A172 (cell line): ENCODE measurements at regions not wholly inside any gene's neighbourhood (a gene's known extent, or its start where the extent isn't known, plus 50 kb on each side); places are given as distances from the start of the nearest gene placed in this dataset.
"Not testable (repeated sequence)": the region's sequence is repeated elsewhere in the genome, so short reads cannot be mapped to it uniquely, and the experiment has no call there.

Experiments
- DNase-seq: peaks from one replicate; pipeline ENCODE4 v3.0.0-alpha.2; 2015; ENCODE audit warnings: low spot score

DNA sequence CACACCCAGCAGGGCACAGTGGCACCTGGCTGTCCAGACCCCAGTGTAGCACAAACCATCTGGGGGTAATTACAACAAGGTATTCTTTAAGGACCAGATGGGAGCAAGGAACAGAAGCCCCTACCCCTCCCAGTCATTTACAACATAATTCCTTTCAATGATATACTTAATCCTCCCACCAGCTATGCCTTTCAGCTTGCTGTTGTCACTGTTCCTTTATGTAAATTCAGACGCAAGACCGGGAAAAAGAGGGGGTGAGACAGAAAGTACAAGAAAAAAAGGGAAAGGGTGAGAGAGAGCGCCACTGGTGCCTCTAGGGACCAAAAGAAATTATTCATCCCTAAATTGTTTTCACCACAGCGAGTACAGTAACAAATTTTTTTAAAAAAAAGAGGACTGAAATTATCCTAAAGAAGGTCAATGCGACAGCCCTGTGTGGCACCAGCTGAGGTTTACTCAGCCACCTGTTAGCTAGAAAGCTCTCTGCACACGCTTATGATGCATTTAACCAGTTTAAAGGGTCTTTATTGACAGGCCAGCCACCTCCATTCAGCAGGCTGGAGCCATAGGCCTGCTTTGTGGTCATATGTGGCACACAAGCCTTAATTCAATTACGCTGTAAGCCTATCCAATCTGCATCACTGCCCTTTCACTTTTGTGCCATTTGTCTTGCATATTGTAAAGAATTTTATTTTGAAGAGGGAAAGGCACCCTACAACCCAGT, 210.2 kb upstream of the ISL1 start:
- no peak for DNase-seq

- DNase-seq, result no peak
These were observed 201.9 kb upstream of the ISL1 start for GRCh38 chr5:51181208-51181894.

DNA sequence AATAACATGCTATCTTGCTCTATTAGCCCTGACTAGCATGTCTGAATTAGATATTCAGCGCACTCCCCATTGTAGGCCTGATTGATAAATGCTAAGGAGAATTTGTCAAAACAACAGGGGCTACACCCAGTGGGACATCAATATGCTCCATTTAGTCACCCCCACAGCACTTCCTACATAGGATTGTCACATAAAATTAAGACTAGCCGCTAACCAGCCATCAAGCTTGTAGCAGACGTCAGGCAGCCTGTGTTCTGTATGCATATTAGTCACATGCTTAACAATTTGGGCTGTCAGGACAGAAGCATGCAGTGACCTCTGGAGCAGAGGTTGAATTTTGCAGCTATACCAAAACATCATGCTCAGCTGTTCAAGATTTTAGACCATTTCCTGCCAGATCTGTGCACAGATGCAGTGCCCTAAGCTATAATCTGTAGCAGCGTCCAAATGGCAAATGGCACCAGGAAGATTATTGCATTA, 197.4 kb upstream of the ISL1 start:
- DNase-seq, result no peak

DNA sequence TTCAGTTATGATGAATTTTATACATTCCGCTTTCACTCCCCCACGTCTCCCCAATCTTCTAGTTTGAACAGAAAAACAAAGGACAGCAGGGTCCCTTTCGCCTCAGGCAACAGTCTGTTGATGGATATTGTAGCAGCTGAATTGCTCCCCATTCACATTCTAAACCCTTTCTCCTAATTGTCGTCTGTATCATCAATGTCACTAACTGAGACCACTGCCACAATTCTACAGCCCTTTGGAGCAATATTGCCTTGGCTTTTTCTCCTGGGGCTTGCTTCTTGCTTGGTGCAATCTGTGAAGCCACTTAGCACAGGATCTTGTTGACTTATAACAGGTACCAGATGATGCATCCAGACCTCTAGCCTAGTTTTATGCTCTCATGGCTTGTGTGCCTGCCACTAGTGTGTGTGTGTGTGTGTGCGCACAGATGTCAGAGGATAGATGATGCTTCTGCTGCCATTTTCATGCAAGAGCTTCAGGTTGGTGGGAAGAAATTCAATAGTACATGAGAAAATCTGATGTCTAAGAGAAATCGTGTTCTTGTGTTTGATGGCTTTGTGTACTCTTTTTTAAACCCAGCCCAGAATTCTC, 195.2 kb upstream of the ISL1 start:
- no peak for DNase-seq

DNA sequence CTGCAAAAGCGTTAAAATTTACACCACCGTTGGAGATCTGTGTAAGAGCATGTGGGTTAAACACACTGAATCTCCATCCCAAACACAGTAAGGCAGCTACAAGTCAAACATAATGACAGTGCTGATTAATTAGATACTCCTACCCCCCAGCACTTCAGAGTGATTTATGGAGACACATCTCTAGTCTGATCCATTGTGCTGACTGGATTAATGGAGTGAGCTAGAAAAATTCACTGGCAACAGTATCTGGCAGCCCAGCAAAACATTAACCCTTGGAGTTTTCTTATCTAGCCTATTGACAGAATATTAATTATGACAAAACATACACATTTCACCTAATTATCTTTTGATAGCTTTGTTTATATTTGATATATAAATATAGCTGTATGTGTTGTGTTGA, 188.6 kb upstream of the ISL1 start:
- no peak for DNase-seq

- no peak for DNase-seq
These were observed 182.2 kb upstream of the ISL1 start for GRCh38 chr5:51201024-51201423.

GRCh38 chr5:51201708-51202107, 181.5 kb upstream of the ISL1 start:
- DNase-seq, result no peak

DNA sequence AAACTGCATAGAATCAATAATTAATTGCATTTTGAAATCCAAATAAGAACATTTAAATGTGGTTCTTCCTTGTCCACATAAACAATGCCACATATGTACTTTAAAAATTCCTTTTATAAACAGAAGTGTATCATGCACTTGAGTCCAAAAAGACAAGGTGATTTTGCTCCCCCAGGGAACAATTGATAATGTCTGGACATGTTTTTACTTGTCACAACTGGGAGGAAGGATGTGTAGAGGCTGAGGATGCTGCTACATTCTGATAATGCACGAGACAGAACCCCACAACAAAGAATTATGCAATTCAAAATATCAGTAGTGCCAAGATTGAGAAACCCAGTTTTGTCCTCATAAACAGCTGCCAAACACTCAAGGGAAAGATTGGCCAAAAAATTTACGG, 181.1 kb upstream of the ISL1 start:
- no peak for DNase-seq

- no peak for DNase-seq
These were observed 179.7 kb upstream of the ISL1 start for GRCh38 chr5:51203598-51203997.

GRCh38 chr5:51208296-51208695, 175.0 kb upstream of the ISL1 start:
- DNase-seq, result no peak

DNA sequence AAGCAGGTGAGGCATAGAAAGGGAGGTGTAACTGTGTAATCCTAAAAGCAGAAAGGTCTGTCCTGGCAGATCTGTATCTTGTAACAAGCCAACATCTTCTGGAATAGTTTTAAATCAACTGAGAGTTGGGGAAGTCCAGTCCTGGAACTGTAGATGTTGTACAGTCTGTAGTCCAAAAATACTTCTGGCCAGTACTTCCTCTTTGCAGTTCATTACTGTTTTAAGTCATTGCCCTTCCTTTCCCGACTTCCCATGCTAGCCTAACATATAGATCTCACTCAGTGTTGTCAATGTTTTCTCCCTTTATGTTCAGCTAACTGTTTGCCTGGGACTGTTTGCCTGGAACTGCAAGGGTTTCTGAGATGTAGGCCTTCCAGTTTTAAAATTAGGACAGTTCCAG, 168.5 kb upstream of the ISL1 start:
- DNase-seq, result no peak

DNA sequence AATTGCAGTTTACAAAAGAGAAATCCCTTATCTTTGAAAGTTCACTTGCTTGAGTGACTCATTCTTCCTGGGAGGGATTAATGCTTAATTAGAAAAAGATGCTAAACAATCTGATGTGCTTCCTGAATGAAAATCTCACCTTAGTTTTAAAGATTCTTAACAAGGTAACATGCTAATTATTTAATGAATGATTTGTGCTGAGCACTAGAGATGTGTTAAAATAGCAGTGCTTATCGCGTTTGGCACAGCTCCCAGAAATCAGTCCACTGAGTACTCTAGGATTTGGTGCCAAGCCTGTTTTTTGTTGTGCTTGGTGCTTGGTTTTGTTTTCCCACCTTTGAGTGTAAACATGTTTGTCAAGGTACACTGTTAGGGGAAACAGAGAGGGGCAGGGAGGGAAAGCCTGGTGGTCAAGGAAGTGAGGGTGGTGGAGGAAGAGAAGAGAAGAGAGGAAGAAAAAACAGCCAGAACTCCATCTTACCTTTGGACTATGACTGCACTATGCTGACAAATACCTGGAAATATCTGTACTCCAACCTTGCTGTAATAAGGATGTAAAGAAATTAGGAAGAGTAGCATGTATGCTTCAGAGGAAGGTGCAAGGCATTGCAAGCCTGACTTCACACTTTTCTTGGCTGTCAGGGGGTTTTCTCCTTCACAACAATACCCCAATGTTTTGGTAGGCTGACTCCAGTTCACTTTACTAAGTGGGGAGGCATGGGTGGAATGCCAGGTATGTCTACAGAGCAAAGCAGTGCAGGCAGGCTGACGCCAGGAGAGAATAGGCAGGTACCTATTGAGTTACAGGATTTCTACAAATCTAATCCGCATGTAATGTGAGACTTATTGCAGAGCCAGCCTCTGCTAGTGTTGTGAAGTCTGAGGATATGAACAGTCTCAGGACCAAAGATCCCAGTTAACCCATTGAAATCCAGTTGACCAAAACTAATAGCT, 157.2 kb upstream of the ISL1 start:
- no peak for DNase-seq

DNA sequence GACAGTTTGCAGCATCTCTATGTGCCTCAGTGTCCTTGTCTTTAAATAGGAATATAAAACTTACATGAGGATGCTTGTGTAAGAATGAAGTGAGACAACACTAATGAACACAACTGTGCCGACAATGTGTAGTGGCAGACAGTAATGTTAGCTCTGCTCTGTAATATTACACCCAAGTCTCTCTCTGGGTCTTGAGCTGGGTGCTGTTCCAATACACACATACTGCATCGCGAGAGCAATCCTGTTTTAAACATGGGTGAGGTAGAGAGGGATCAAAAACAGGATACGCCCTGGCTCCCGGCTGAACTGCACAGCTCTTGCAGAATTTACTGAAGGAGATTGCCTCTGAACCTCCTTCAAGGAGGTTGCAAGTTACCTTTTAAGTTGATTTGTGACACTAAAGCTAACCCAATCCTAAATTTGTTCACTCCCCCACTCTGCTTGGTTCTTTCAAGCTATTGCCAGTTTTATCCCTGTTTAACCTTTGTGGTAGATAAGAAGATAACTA, 155.2 kb upstream of the ISL1 start:
- no peak for DNase-seq

DNA sequence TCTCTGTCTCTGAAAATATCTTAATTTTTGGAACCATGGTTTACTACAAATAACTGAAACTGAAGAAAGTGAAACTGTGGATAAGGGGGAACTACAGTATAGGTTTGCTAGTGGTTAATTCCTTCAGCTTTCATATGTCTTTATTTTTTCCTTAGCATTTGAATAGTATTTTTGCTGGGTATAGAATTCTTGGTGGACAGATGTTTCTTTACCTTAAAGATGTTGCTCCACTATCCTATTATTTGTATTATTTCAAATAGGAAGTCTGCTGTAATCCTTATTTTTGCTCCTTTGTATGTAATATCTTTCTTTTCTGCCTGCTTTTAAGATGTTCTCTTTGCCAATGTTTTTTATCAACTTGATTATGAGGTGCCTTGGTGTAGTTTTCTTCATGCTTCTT, 152.9 kb upstream of the ISL1 start:
- no peak for DNase-seq

GRCh38 chr5:51242456-51242855, 140.8 kb upstream of the ISL1 start:
- DNase-seq, result no peak

GRCh38 chr5:51250957-51251356, 132.3 kb upstream of the ISL1 start:
- DNase-seq, result not testable (repeated sequence)

DNA sequence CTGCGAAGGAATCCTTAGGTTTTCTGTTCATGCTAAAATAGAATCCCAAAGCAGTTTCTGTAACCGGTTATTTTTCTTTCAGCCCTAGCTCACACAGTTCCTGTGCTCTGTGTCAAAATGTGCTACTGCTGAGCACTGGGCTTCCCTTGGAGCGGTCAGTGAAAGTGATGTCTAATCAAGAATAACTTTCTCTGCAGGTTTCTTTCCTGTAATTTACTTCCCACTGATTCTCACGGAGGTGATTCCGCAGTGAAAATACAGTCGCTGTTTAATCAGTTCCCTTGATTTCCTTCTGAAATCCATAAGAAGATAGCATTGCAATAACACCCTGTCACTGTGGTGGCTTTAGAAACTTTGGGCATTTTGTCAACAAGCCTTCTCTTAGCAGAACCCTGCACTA, 112.0 kb upstream of the ISL1 start:
- DNase-seq, result no peak

- DNase-seq, result no peak
These were observed 110.2 kb upstream of the ISL1 start for GRCh38 chr5:51273021-51273420.

- no peak for DNase-seq
These were observed 109.4 kb upstream of the ISL1 start for GRCh38 chr5:51273871-51274270.

- no peak for DNase-seq
These were observed 107.8 kb upstream of the ISL1 start for GRCh38 chr5:51275428-51275827.

DNA sequence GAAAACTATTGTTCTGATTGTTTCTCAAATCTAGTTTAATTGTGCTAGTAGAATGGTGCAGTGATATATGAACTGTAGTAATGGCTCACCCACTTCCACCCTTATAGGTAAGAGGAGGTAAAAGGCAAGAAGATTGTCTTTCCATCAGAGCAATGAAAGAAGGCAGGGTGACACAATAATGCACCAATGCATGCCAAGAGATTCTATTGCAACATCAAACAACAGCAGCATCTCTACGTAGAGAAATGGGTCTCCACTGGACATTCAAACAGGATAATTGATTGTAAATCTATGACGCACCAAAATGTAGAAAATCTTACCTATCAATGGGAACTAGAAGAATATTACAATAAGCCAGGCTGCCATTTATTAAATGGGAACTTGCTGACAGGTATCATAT, 107.0 kb upstream of the ISL1 start:
- no peak for DNase-seq

DNA sequence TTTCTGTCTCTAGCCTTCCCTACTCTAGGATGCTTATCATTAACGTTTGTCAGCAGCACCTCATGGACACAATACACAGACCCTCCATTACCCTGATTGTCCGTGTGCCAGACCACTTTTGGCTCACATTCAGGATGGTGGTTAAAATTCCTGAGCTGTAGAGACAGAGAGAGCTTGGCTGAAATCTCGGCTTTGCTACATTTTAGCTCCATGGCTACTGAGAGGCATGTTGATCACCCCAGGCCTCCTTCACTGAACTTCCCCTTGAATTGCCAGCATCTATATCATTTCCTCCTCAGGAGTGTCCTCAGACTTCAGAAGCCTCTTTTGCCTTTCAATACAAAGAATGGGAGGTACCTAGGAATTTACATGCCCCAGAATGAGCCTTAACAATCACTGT, 104.7 kb upstream of the ISL1 start:
- no peak for DNase-seq
